ENCODE measurements at regions not wholly inside any gene's neighbourhood (a gene's known extent, or its start where the extent isn't known, plus 50 kb on each side); places are given as distances from the start of the nearest gene placed in this dataset.
"Not testable (repeated sequence)": the region's sequence is repeated elsewhere in the genome, so short reads cannot be mapped to it uniquely, and the experiment has no call there.

DNA sequence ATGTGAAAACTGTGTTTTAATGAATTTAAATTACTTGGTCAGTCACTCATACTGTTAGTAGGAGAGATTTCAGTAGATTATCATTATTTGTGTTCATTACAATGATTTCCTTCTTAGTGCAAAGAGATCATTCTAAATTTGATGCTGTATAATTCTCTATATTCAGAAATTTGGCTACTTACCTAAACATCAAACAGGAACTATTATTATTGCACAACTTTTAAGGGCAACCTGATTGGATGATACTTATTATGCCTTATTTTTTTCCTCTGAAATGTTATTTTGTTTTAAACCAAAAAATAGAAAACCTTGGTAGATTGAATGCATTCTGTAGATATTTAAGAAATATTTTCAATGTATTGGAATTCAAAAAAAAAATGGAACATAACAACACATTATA lies 436.4 kb upstream of the PCDH15 start:
- DNase-seq (ENCODE audit: low spot score) = no peak

DNA sequence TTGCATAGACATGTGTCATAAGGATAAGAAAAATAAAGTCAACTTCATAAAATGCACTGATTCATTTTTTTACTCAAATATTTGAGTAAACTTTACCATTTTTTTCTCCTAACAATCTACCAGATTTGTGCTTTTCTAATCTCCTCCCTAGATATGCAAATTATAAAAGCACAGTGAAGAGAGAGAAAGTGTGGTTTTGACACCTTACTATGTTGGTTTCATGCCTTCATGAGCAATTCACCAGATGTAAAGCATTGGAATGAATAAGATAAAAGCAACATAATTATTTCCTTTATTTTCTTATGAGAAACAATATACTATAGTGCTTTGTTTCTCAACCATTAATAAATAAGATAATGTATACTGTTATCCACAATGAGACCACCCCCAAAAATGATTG lies 432.5 kb upstream of the PCDH15 start:
- no peak for DNase-seq (ENCODE audit: low spot score)

DNA sequence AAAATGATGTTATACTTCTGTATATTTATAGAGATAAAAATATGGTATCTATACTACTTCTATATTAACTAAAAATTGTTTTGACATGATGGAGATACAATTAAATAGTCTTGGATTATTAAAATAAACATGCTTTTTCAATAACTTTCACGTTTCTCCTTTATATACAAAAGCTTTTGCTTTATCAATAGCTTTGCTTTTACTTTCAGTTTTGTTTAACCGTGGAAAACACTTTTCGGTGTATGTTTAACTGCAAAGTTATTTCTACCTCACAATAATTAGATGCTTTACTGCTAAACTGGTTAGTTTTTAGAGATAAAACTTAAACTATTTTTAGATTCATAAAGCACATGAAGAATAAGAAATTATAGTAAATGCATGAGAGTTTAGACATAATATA lies 432.1 kb upstream of the PCDH15 start:
- no peak for DNase-seq (ENCODE audit: low spot score)

DNA sequence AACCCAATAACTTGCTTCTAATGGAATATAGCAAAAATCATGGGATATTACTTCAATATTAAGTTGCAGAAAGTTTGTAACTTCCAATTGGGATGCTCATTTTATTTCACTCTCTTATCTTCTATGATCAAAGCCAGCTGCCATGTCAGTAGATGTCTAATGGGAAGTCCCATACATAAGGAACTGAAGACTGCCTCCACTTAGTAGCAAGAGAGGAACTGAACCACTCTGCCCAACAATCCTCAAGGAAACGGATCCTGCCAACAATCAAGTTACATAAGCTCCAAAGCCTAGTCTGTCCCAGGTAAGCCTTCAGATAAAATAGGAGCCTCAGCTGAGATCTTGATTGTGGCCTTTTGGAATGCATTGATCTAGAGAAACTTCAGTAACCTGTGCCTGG lies 431.5 kb upstream of the PCDH15 start:
- DNase-seq (ENCODE audit: low spot score) = no peak

DNA sequence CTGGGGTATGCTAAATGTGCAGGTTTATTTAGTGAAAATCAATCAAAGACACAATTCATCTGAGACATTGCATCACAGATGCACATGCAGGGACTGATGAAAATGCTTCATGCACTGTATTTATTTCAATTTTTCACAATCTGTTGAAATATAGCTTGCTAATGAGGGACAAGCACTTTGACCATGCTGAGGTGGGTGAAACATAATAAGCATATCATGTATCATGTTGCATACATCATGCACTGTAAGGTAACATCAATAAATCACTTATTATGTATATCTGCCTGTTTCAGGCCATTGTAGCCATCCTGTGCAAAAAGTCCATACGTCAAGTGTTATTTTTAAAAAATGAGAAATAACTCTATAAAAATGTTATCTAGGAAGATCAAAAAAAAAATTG lies 426.9 kb upstream of the PCDH15 start:
- DNase-seq (ENCODE audit: low spot score) = no peak

DNA sequence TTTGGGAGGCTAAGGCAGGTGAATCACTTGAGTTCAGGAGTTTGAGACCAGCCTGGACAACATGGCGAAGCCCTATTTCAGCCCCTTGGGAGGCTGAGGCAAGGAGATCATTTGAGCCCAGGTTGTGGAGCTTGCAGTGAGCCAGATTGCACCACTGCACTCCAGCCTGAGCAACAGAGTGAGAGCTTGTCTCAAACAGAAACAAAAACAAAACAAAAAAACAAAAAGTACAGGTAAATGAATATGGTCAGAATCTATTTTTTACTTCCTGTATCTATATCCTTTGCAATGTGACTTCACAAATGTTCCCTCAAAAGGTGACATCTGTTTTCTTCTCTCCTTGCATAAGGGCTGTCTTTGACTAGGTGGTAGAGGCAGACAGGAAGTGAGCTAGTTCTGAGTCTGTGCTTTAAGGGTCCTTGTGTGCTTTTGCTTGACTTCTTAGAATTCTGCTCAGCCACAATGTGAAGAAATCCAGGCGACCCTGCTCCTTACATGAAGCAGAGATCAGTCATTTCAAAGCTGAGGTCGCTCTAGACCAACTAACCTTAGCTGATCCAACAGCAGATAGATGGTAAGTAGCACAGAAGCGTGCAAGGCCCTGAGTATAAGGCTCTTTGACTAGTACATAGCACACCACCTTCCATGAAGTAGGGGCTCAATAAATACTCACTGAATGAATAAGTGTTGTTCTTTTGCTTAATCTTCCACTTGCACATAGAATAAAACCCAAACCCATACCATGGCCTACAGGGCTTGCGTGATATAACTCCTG lies 423.2 kb upstream of the PCDH15 start:
- no peak for DNase-seq (ENCODE audit: low spot score)

DNA sequence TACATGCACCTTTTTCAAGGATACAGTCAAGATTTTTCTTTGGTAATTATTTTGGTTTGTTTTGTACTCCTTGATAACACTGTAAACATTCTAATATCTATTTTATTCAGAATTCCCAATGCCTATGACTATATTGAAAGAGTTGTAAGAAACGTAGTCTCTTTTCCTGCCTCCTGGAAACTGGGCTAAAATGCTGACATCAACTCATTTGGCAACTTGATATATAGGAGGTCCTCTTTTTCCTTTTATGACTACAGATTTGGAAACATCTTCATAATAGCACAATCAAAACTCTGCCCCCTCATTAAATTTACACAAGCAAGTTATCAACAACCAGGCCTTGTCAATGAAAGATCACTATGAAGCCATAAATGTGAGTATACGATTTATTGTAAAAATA lies 422.3 kb upstream of the PCDH15 start:
- DNase-seq (ENCODE audit: low spot score) = no peak

DNA sequence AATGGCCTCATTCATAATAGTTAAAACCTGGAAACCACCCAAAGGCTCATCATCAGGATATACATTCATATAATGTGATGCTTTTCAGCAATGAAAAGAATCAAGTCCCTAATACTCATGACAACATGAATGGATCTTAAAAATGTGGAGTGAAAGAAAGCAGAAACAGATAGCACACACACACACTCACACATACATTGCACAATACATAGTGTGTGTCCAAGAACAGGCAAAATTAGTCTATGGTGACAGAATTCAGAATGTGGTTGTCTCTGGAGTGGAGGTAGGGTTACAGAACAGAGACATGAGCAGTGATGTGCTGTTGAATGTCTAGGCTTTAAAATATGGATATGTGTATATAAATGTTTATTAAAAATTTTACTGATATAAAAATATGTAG lies 419.9 kb upstream of the PCDH15 start:
- DNase-seq (ENCODE audit: low spot score) = no peak

DNA sequence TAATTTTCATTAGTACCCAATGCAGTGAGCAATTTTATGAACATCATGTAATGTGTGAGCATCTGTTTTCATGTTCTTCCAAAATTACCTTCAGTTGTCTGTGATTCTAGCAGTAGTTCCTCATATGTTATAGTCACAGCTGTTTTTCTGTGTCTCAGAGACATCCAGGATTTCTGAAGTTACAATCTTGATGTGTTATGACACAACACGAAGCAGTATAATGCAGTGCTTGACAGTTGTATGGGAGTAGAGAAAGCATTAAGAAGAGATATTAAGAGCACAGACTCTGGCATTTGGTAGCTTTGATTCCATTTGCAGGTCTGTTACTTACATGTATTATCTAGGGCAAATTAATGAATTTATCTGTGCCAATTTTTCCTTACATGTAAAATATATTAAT lies 414.7 kb upstream of the PCDH15 start:
- DNase-seq (ENCODE audit: low spot score) = no peak

DNA sequence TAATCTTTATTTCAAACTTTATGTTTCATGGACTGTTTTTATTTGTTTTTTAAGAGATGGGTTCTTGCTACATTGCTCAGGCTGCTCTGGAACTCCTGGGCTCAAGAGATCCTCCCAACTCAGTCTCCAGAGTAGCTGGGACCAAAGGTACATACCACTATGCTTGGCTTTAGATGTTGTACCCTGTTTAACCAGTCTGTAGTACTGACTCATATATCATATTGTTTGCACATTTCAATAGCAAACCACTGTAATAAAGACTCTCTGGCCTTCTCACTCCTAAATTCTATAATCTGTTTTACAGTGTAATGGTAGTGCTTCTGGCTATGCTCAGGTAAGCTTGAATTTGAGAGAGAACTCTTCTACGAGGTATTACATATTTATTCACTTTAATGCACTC lies 413.6 kb upstream of the PCDH15 start:
- DNase-seq (ENCODE audit: low spot score) = no peak

DNA sequence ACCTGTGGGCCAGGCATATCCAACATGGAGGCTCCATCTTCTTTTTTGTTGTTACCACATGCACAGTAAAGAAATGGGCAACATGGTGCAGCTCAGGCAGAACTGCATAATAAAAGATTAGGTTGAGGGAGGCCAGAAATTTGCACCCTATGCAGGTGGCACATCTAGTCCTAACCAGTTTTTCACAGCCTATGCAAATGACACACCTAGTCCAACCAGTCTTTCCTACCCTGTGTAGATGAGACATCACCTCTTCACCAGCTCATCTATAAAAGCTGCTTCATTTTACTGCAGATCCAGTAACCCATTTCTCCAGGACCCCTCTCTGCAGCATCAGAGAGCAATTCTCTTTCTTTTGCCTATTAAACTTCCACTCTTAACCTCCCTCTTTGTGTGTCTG lies 411.0 kb upstream of the PCDH15 start:
- DNase-seq (ENCODE audit: low spot score) = no peak

DNA sequence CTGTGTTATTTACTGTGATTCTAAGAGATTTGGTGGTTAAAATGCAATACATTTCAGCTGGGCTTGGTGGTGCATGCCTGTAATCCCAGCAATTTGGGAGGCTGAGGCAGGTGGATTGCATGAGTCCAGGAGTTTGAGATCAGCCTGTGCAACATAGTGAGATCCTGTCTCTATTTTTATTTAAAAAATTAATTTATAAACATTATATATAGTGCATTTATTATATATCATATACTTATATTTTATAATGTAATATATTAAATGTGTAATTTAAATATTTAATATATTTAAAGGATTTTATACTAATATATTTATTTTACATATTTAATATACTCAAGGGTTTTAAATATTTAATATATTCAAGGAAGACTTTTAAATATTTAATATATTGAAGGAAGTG lies 402.8 kb upstream of the PCDH15 start:
- DNase-seq (ENCODE audit: low spot score) = no peak

DNA sequence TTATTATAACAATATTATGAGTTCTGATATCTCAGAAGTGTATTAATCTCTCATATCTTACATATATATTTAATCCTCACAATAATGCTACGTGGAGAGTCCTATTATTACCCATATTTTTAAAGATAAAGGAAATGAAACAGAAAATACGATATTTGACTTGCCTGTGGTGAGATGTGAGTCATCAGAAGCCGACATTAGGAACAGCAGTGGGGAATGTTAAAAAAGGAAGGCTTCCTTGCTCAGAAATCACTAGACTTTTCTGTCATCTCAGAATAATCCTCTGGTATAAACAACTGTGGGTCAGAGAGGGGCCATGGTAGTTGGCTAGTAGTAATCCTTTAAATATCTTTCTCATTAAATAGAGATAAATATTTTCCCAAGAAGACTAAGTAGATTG lies 402.3 kb upstream of the PCDH15 start:
- no peak for DNase-seq (ENCODE audit: low spot score)

DNA sequence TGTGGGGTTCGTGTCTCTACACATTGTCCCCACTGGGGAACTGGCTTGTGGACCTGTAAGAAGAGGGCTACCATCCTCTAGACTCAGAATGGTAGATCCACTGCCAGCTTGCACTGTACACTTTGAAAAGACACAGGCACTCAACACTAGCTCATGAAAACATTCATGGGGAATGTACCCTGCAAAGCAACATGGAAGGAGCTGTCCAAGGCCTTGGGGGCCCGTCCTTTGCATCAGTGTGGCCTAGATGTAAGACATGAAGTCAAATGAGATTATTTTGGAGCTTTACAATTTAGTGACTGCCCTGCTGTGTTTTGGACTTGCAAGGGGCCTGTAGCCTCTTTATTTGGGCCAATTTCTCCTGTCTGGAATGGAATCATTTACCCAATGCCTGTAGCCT lies 399.0 kb upstream of the PCDH15 start:
- no peak for DNase-seq (ENCODE audit: low spot score)

DNA sequence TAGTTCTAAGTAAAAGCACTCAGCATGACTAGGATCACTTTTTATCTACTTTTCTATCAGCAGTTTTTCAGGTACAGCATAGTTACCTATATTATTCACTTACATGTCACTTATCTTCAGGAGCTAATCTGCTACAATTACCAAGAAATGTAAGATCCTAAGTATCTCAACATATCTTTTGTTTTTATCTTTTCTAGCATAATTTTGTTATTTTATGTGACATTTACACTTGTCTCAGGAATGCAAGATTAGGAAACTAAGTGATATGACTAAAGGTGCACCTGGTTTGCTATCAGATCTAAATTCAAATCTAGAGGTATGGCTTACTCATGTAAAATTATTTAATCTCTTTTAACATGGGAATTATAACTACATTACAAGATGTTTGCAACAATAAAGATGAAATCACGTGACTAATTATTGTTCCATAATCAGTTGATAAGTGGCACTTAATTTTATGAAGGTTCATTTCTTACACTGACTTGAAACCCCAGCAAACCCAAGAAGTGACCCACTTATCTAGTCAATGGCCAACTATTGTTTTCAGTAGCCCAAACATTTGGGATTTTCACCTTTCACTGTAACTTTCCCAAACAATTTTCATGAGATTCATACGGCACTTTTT lies 390.3 kb upstream of the PCDH15 start:
- no peak for DNase-seq (ENCODE audit: low spot score)

DNA sequence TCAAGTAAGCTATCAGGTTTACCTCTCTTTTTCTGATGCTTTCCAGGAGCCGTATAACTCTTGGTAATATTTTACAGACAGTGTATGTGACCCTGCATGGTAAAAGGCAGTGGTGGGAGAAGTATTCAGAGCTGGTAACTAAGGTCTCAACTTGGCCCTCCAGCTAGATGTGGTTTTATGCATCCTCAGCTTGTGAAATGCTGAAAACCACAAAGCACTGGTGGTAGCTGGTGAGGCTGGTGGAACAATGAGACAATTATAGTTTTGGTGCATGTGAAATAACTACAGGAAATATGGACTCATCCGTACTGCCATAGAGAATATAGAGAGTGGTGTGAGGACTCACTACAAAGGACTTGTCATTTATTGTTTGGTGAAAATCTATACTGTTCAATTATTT lies 383.0 kb upstream of the PCDH15 start:
- DNase-seq (ENCODE audit: low spot score) = no peak

DNA sequence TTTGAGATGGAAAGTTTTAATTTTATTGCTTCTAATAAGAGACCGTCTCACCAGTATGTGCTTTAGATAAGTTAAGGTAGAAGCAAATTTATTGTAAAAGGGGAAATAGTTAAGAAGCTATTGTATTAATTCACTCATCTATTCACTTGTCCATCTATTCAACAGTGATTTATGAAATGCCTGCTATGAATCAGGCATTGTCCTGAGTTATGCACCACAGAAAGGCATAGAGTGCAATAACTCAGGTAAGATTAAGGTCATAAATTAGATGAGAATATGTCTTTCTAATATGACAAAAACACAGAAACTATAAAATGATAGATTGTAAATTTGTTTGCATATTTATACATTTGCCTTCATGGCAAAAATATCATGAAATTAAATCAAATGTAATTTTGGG lies 379.3 kb upstream of the PCDH15 start:
- DNase-seq (ENCODE audit: low spot score) = no peak

DNA sequence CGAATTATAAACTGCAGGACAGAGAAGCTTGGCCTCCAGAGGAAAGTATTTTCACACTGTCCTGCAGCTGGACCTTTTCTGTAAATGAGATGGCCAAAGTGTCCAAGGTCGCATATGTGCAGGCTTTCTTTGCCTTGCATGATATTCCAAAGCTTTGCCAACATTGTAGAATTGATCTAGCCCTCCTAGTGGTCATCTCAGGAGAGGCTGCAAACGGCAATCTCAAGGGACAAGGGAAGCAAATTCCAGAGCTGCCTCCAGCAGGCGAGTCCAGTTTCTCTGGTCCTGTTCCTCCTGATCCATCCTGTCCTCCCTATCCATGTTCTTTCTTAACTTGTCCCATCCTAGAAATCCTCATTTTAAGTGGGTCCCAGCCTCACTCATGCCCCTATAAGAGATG lies 373.4 kb upstream of the PCDH15 start:
- DNase-seq (ENCODE audit: low spot score) = no peak

DNA sequence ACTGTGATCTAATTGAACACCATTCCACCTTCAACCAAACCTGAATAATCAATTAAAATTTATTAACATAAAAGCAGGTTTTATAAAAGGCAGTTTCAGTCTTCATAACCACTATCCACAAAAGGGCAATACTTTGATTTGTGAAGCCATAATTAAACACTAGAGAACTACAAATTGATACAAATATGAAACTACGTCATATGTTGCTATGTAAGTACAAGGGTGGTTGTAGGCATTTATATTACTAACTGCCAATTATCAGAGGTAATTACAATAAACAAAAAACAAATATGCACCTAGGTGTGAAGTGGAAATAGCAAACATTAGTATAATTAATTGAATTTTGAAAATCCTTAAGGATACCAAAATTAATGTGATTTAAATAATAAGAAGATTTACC lies 368.5 kb upstream of the PCDH15 start:
- DNase-seq (ENCODE audit: low spot score) = no peak

DNA sequence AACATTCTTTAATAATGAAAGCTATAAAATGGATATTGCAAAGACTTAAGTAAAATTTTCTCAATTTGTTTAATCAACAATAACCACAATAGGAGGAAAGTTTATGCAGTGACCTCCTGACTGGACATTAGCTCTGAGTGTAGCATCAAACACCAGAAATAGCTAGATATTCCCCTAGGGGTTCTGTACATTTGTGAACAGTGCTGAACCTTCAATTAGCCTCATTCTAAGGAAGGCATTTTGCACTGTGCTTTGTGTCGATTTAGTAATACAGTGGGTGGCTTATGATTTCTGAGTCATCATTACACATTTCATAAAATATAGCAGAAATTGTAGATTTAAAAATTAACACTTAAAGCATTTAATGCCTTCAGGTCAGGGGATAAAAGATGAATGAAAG lies 367.3 kb upstream of the PCDH15 start:
- DNase-seq (ENCODE audit: low spot score) = no peak

DNA sequence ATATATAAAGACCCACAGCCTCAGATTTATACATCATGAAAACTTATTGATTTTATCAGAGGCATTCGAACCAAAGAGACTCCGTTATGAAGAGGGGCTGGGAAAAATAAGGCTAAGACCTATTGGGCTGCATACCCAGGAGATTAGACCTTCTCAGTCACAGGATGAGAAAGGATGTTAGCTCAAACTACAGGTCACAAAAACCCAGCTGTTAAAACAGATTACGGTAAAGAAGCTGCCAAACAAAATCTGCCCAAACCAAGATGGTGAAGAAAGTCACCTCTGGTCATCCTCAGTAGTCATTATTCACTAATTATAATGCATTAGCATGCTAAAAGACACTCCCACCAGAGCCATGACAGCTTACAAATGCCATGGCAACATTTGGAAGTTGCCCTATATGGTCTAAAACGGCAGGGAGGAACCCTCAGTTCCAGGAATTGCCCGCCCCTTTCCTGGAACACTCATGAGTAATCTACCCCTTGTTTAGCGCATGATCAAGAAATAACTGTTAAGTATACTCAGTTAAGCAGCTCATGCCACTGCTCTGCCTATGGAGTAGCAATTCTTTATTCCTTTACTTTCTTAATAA lies 362.5 kb upstream of the PCDH15 start:
- no peak for DNase-seq (ENCODE audit: low spot score)

DNA sequence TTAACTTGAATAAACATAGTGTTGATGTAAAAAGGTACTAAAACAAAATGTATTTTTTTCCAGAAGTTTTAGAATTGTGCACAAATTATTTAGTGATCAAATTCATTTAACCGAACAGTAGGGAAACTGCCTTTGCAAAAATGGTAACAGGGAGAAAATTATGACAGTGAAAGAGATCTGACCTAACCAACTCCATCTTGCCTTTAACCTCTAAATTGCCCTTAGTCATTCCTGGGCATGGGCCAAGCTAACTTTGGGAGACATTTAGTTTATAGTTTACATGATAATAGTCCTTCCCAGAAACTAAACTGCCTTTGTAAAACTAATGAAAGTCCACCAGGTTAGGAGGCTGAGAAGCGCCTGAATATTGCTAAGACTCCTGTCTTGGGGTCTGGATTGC lies 361.3 kb upstream of the PCDH15 start:
- DNase-seq (ENCODE audit: low spot score) = not testable (repeated sequence)

DNA sequence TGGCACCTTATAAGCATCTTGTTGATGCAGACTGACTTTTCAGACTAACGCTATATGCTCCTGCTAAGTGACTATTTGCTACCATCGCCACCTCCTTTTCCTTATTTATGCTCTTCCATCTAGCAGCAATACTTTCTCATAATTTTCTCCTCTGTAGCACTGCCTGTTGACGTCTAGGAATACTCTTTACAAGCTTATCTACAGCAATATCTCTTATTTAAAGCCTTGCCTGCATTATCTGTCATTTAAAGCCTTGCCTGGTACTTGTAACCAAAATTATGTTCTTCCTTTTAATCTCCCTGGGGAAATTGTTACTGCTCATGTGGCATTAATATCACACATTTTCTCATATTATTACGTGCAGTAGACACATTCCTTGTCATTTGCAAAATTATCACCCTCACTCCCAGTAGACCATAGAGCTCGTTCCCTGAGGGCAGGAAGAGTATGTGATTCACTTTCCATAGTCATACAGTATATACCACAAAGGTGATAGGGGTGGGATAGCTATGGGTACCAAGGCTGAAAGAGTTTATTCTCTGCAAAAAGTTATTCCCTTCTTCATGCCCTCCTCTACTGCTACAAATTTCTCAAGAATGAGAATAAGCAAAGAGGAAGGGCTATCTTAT lies 359.7 kb upstream of the PCDH15 start:
- no peak for DNase-seq (ENCODE audit: low spot score)

Measured in kidney capillary endothelial cell (primary cell).